H1 (cell line): ENCODE measurements at regions not wholly inside any gene's neighbourhood (a gene's known extent, or its start where the extent isn't known, plus 50 kb on each side); places are given as distances from the start of the nearest gene placed in this dataset.
A peak's percentile ranks its signal among the peaks of the same experiment; 100 is the strongest.

Experiments used
- CTCF ChIA-PET: fragments of 300-600 bp; sonication (Branson Sonifier 250); formaldehyde crosslinking; loops from one replicate; lab custom pipeline; 2021; ENCODE audit not compliant: partially characterized antibody; lab: Charles Lee
- POLR2A ChIA-PET: fragments of 300-600 bp; sonication (Branson Sonifier 250); formaldehyde crosslinking; loops from one replicate; lab custom pipeline; 2021; ENCODE audit warnings: inconsistent platforms; ENCODE audit not compliant: partially characterized antibody; lab: Charles Lee
- DNase-seq, 2 experiments: peaks; one replicate each; pipeline versions ENCODE4 v3.0.0 to v3.0.0-alpha.2; 2010 to 2022; ENCODE audit warnings: low spot score in 2 of 2, low read depth in 1 of 2, mixed read lengths in 1 of 2
- FAIRE-seq: peaks from 2 replicates; lab custom pipeline; 2011; peaks lifted over from hg19 to GRCh38; lab: Jason Lieb, UNC
- H2AFZ ChIP-seq: 2 replicates; pipeline ENCODE4 v1.8.1; 2012; ENCODE audit warnings: low read length, inconsistent platforms
- H2AK5ac ChIP-seq: 2 replicates; pipeline ENCODE4 v1.6.1; 2013; ENCODE audit warnings: low read depth, low read length
- H2BK120ac ChIP-seq: replicated peaks from 2 replicates; pipeline ENCODE3; 2013; ENCODE audit warnings: low read depth, low read length, inconsistent platforms
- H2BK12ac ChIP-seq: 2 replicates; pipeline ENCODE4 v1.6.1; 2013; ENCODE audit warnings: low read depth, low read length
- H2BK15ac ChIP-seq: 2 replicates; pipeline ENCODE4 v1.6.1; 2013; ENCODE audit warnings: low read length
- H2BK20ac ChIP-seq: 2 replicates; pipeline ENCODE4 v1.6.1; 2013; ENCODE audit warnings: low read length
- H2BK5ac ChIP-seq: 2 replicates; pipeline ENCODE4 v1.6.1; 2013; ENCODE audit warnings: low read depth, low read length
- H3K14ac ChIP-seq: 2 replicates; pipeline ENCODE4 v1.6.1; 2013; ENCODE audit warnings: inconsistent platforms; ENCODE audit not compliant: insufficient read length
- H3K18ac ChIP-seq: 2 replicates; pipeline ENCODE4 v1.6.1; 2013; ENCODE audit warnings: low read length; ENCODE audit errors: extremely low read depth
- H3K23ac ChIP-seq: 2 replicates; pipeline ENCODE4 v1.6.1; 2013; ENCODE audit warnings: inconsistent platforms; ENCODE audit not compliant: insufficient read length
- H3K23me2 ChIP-seq: 2 replicates; pipeline ENCODE4 v1.6.1; 2013; ENCODE audit warnings: low read depth, low read length
- H3K27ac ChIP-seq: 2 replicates; pipeline ENCODE4 v1.6.1; 2011; ENCODE audit warnings: low read depth, low read length, inconsistent platforms
- H3K27me3 ChIP-seq, 4 experiments: replicated peaks in 1 of 4; 1 replicate in 1 of 4; 2 replicates in 3 of 4; pipeline versions ENCODE4 v1.6.1 to v1.8.1; 2011 to 2013; ENCODE audit warnings: low read length in 3 of 4, mild to moderate bottlenecking in 3 of 4, inconsistent platforms in 2 of 4, mixed read lengths in 2 of 4, moderate library complexity in 1 of 4; ENCODE audit not compliant: control insufficient read depth in 3 of 4, insufficient read depth in 3 of 4; ENCODE audit errors: extremely low read depth in 1 of 4
- H3K36me3 ChIP-seq, 4 experiments: 2 replicates each; pipeline versions ENCODE4 v1.6.1 to v1.8.1; 2011 to 2013; ENCODE audit warnings: mild to moderate bottlenecking in 4 of 4, low read length in 3 of 4, moderate library complexity in 2 of 4, control low read depth in 1 of 4, inconsistent platforms in 1 of 4; ENCODE audit not compliant: insufficient read depth in 4 of 4, control insufficient read depth in 2 of 4
- H3K4ac ChIP-seq: replicated peaks from 2 replicates; pipeline ENCODE3; 2013; ENCODE audit warnings: low read length, low read depth, mixed read lengths, inconsistent platforms; ENCODE audit not compliant: insufficient read length
- H3K4me1 ChIP-seq, 4 experiments: replicated peaks in 1 of 4; 1 replicate in 1 of 4; 2 replicates in 3 of 4; pipeline versions ENCODE4 v1.6.1 to v1.8.1; 2011 to 2013; ENCODE audit warnings: low read length in 3 of 4, inconsistent platforms in 2 of 4, mixed read lengths in 1 of 4; ENCODE audit not compliant: insufficient read depth in 4 of 4, control insufficient read depth in 3 of 4
- H3K4me2 ChIP-seq, 2 experiments: 2 replicates each; pipeline versions ENCODE4 v1.6.1 to v1.8.1; 2011 to 2013; ENCODE audit warnings: low read depth in 2 of 2, low read length in 2 of 2, control low read depth in 1 of 2, inconsistent platforms in 1 of 2, mild to moderate bottlenecking in 1 of 2; ENCODE audit not compliant: insufficient read depth in 1 of 2
- H3K4me3 ChIP-seq, 4 experiments: fragments of 200-600, 300-600 bp in 1 of 4; sonication (generic), shearing (Covaris generic), sonication (Bioruptor Twin) in 1 of 4; 2 replicates each; pipeline versions ENCODE4 v1.5.1 to v1.8.1; 2011 to 2016; ENCODE audit warnings: low read length in 4 of 4, low read depth in 3 of 4, control low read depth in 2 of 4, inconsistent platforms in 2 of 4, mild to moderate bottlenecking in 2 of 4, mixed read lengths in 1 of 4, moderate library complexity in 1 of 4; ENCODE audit not compliant: insufficient read depth in 2 of 4; ENCODE audit errors: extremely low read depth in 1 of 4
- H3K56ac ChIP-seq: replicated peaks from 2 replicates; pipeline ENCODE3; 2013; ENCODE audit warnings: low read depth, mild to moderate bottlenecking, mixed read lengths, low read length, inconsistent platforms; ENCODE audit not compliant: insufficient read length
- H3K79me1 ChIP-seq: 2 replicates; pipeline ENCODE4 v1.6.1; 2013; ENCODE audit warnings: low read depth, low read length, control low read depth
- H3K79me2 ChIP-seq, 2 experiments: 2 replicates each; pipeline versions ENCODE4 v1.6.1 to v1.8.1; 2012 to 2013; ENCODE audit warnings: low read length in 2 of 2, mild to moderate bottlenecking in 2 of 2, inconsistent platforms in 1 of 2; ENCODE audit not compliant: insufficient read depth in 2 of 2, control insufficient read depth in 1 of 2
- H3K9ac ChIP-seq, 4 experiments: replicated peaks in 1 of 4; 1 replicate in 1 of 4; 2 replicates in 3 of 4; pipeline versions ENCODE4 v1.6.1 to v1.8.1; 2011 to 2013; ENCODE audit warnings: low read depth in 3 of 4, low read length in 3 of 4, control low read depth in 2 of 4, mild to moderate bottlenecking in 2 of 4, moderate library complexity in 2 of 4, inconsistent platforms in 1 of 4; ENCODE audit errors: extremely low read depth in 1 of 4
- H3K9me3 ChIP-seq, 2 experiments: 2 replicates each; pipeline versions ENCODE4 v1.6.1 to v1.8.1; 2012 to 2013; ENCODE audit warnings: mild to moderate bottlenecking in 2 of 2, moderate library complexity in 2 of 2, control low read depth in 1 of 2, inconsistent platforms in 1 of 2, low read depth in 1 of 2, low read length in 1 of 2, mixed read lengths in 1 of 2; ENCODE audit not compliant: insufficient read depth in 2 of 2
- H4K20me1 ChIP-seq, 2 experiments: replicated peaks in 1 of 2; 2 replicates each; pipeline versions ENCODE3 to v1.8.1; 2011 to 2013; ENCODE audit warnings: inconsistent platforms in 2 of 2, low read length in 2 of 2, mild to moderate bottlenecking in 1 of 2; ENCODE audit not compliant: insufficient read depth in 2 of 2, control insufficient read depth in 1 of 2
- H4K5ac ChIP-seq: 2 replicates; pipeline ENCODE4 v1.6.1; 2013; ENCODE audit warnings: low read length, low read depth, mixed read lengths, inconsistent platforms; ENCODE audit not compliant: insufficient read length
- H4K8ac ChIP-seq: 2 replicates; pipeline ENCODE4 v1.8.0; 2013; ENCODE audit warnings: mild to moderate bottlenecking, moderate library complexity, low read length, inconsistent platforms; ENCODE audit not compliant: insufficient read depth; ENCODE audit errors: extremely low read depth
- H4K91ac ChIP-seq: replicated peaks from 2 replicates; pipeline ENCODE3; 2013; ENCODE audit warnings: low read length, mixed read lengths, inconsistent platforms; ENCODE audit not compliant: insufficient read length
- CBX5 ChIP-seq: fragments of 300-800, 300-1000 bp; sonication (generic); IDR thresholded peaks from 2 replicates; pipeline ENCODE4 v1.7.1; 2016; ENCODE audit warnings: antibody characterized with exemption, low read length, low read depth
- KDM4A ChIP-seq: IDR thresholded peaks from one replicate; pipeline ENCODE4 v1.7.1; 2012; ENCODE audit warnings: low read depth, mild to moderate bottlenecking, moderate library complexity, low read length, inconsistent platforms; ENCODE audit not compliant: severe bottlenecking
- NRF1 ChIP-seq: IDR thresholded peaks from 2 replicates; pipeline ENCODE4 v1.6.1; 2011; ENCODE audit warnings: mild to moderate bottlenecking, low read depth, low read length, improper control_type of control experiment
- POU5F1 ChIP-seq: IDR thresholded peaks from 2 replicates; pipeline ENCODE4 v1.6.1; 2011; ENCODE audit warnings: low read depth, mild to moderate bottlenecking, low read length, moderate library complexity
- RAD21 ChIP-seq, 2 experiments: IDR thresholded peaks in 1 of 2; conservative IDR thresholded peaks in 1 of 2; 2 replicates each; pipeline ENCODE4 v1.6.1; 2011; ENCODE audit warnings: low read depth in 2 of 2, low read length in 2 of 2, improper control_type of control experiment in 1 of 2, inconsistent platforms in 1 of 2, mild to moderate bottlenecking in 1 of 2, moderate library complexity in 1 of 2
- RNF2 ChIP-seq: fragments of 200-900, 300-1000 bp; sonication (generic); IDR thresholded peaks from 2 replicates; pipeline ENCODE4 v1.7.1; 2016; ENCODE audit warnings: borderline replicate concordance, low read depth, mild to moderate bottlenecking, antibody characterized with exemption, low read length; ENCODE audit not compliant: poor library complexity, severe bottlenecking; ENCODE audit errors: missing control alignments
- SP2 ChIP-seq: IDR thresholded peaks from 2 replicates; pipeline ENCODE4 v1.6.1; 2012; ENCODE audit warnings: mild to moderate bottlenecking, low read length, inconsistent platforms
- SRF ChIP-seq: IDR thresholded peaks from 2 replicates; pipeline ENCODE4 v1.6.1; 2011; ENCODE audit warnings: mild to moderate bottlenecking, low read depth, low read length, moderate library complexity
- SUZ12 ChIP-seq: fragments of 200-600 bp; sonication (generic); IDR thresholded peaks from 2 replicates; pipeline ENCODE4 v1.6.1; 2012; ENCODE audit warnings: mild to moderate bottlenecking, inconsistent platforms, low read length, moderate library complexity, mixed read lengths
- WGBS, 2 experiments: shearing (Covaris generic) in 1 of 2; methylation state at CpG; one replicate each; pipeline versions ENCODE4 v1.1.6 to v1.1.7; 2013 to 2015; ENCODE audit warnings: low lambda C conversion rate in 2 of 2, mixed read lengths in 2 of 2, inconsistent platforms in 1 of 2, low coverage in 1 of 2, missing lambda C conversion rate in 1 of 2; ENCODE audit not compliant: insufficient replicate concordance in 2 of 2, insufficient coverage in 1 of 2, insufficient read length in 1 of 2; ENCODE audit errors: extremely low coverage in 1 of 2, missing lambda C conversion rate in 1 of 2; 5-methylcytosine and 5-hydroxymethylcytosine counted together
- TF ChIP-seq, protein P1 (sequence below): IDR thresholded peaks from 2 replicates; pipeline ENCODE4 v1.6.1; 2012; ENCODE audit warnings: inconsistent platforms

- no peaks in the 10 kb centered on the region for H3K79me1 ChIP-seq
- no peak overlapping the region for H3K23ac ChIP-seq
- H3K9ac ChIP-seq, result no peak overlapping the region
- no peak overlapping the region for H3K18ac ChIP-seq
- H4K8ac ChIP-seq, result peak overlapping the region; percentile 17; the same call in 1 of the 2 replicates
- no peak overlapping the region for H4K5ac ChIP-seq
- H2BK12ac ChIP-seq, result no peak overlapping the region
- H3K36me3 ChIP-seq, result no peaks in the 10 kb centered on the region
- H2BK20ac ChIP-seq, result no peak overlapping the region
- H2AK5ac ChIP-seq, result no peak overlapping the region
- H3K4me2 ChIP-seq, result no peak overlapping the region
- no peaks in the 10 kb centered on the region for H3K27me3 ChIP-seq
- no peak overlapping the region for H3K56ac ChIP-seq
- no peaks in the 10 kb centered on the region for H3K23me2 ChIP-seq
- no peaks in the 10 kb centered on the region for H3K4me1 ChIP-seq
- H3K9me3 ChIP-seq, result peaks cover 0 to 6% of the 10 kb centered on the region in 2 experiments; a peak in 1 of 4 replicates
- H3K79me2 ChIP-seq, result no peaks in the 10 kb centered on the region
- no peak overlapping the region for H3K27ac ChIP-seq
- no peak overlapping the region for H2BK15ac ChIP-seq
- no peak overlapping the region for H3K14ac ChIP-seq
- WGBS, 2 experiments, result 95% methylated on average over 18 of the region's 22 CpGs; no CpG with 5 or more reads in 1 of the 2 experiments
- ChIA-PET POLR2A (no interaction called here), CTCF (interaction anchor here (0.7 kb wide), 1 partner anchor 1028 kb away, joined by 4 read pairs; no protein-coding TSS in a partner anchor)
- no peaks in the 10 kb centered on the region for H4K20me1 ChIP-seq
- DNase-seq (no peak), FAIRE-seq (no peak)
- no peak overlapping the region for H3K4ac ChIP-seq
- no peak overlapping the region for H2BK120ac ChIP-seq
- H3K4me3 ChIP-seq, result no peak overlapping the region
- no peak overlapping the region for H2AFZ ChIP-seq
- H4K91ac ChIP-seq, result no peak overlapping the region
- no peak overlapping the region for H2BK5ac ChIP-seq
- TF ChIP-seq NRF1 (no peak), KDM4A (no peak), SP2 (no peak), POU5F1 (no peak), SRF (no peak), RAD21 (IDR thresholded peaks at IDR 0.05 in 1 of 2, conservative IDR thresholded peaks at IDR 0.05 in 1 of 2; ENCODE audit: low read depth in 2 of 2, low read length in 2 of 2) (no peak), RNF2 (no peak), CBX5 (no peak), SUZ12 (no peak)
- TF ChIP-seq, protein P1, sequence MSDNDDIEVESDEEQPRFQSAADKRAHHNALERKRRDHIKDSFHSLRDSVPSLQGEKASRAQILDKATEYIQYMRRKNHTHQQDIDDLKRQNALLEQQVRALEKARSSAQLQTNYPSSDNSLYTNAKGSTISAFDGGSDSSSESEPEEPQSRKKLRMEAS, result no peak
These were observed 100.0 kb upstream of the HDAC4 start for GRCh38 chr2:239500574-239501550.
